22Rv1 (cell line): ENCODE measurements at regions not wholly inside any gene's neighbourhood (a gene's known extent, or its start where the extent isn't known, plus 50 kb on each side); places are given as distances from the start of the nearest gene placed in this dataset.

ENCODE experiments used
- H3K27ac ChIP-seq: fragments of 450-650 bp; 2 replicates; pipeline ENCODE4 v1.5.1; 2017
- CTCF ChIP-seq: fragments of 450-650 bp; IDR thresholded peaks from 2 replicates; pipeline ENCODE4 v1.5.1; 2017; ENCODE audit warnings: mild to moderate bottlenecking
- ZFX ChIP-seq: fragments of 450-650 bp; IDR thresholded peaks from 2 replicates; pipeline ENCODE4 v1.6.1; 2017; ENCODE audit warnings: antibody characterized with exemption, borderline replicate concordance

- TF ChIP-seq CTCF (no peak), ZFX (no peak)
- no peak overlapping the region for H3K27ac ChIP-seq
These were observed 431.2 kb downstream of the GLRX3 start for GRCh38 chr10:130567436-130567835.

- TF ChIP-seq ZFX (no peak), CTCF (no peak)
- no peak overlapping the region for H3K27ac ChIP-seq
These were observed 432.1 kb downstream of the GLRX3 start for GRCh38 chr10:130568246-130568645.

GRCh38 chr10:130570074-130570473, 433.9 kb downstream of the GLRX3 start:
- TF ChIP-seq CTCF (no peak), ZFX (no peak)
- no peak overlapping the region for H3K27ac ChIP-seq

- no peak overlapping the region for H3K27ac ChIP-seq
- no peak for TF ChIP-seq ZFX
- TF ChIP-seq CTCF, result no peak
These were observed 435.5 kb downstream of the GLRX3 start for GRCh38 chr10:130571674-130572073.

GRCh38 chr10:130573446-130573845, 437.3 kb downstream of the GLRX3 start:
- H3K27ac ChIP-seq, result no peak overlapping the region

GRCh38 chr10:130575756-130576285, 439.6 kb downstream of the GLRX3 start:
- TF ChIP-seq CTCF (no peak), ZFX (no peak)
- H3K27ac ChIP-seq, result no peak overlapping the region

More at GRCh38 chr10:130573446-130573845, 437.3 kb downstream of the GLRX3 start:
- TF ChIP-seq ZFX, result no peak
- TF ChIP-seq CTCF, result no peak

GRCh38 chr10:130576427-130576826, 440.2 kb downstream of the GLRX3 start:
- TF ChIP-seq CTCF, result no peak
- no peak for TF ChIP-seq ZFX
- no peak overlapping the region for H3K27ac ChIP-seq
